ENCODE measurements at regions not wholly inside any gene's neighbourhood (a gene's known extent, or its start where the extent isn't known, plus 50 kb on each side); places are given as distances from the start of the nearest gene placed in this dataset.
"Not testable (repeated sequence)": the region's sequence is repeated elsewhere in the genome, so short reads cannot be mapped to it uniquely, and the experiment has no call there.

GRCh38 chr3:3307491-3307890, 128.0 kb upstream of the CRBN start:
- no peak for DNase-seq

GRCh38 chr3:3305841-3306240, 126.3 kb upstream of the CRBN start:
- DNase-seq: no peak

- DNase-seq: no peak
These were observed 125.6 kb upstream of the CRBN start for GRCh38 chr3:3305084-3305483.

DNA sequence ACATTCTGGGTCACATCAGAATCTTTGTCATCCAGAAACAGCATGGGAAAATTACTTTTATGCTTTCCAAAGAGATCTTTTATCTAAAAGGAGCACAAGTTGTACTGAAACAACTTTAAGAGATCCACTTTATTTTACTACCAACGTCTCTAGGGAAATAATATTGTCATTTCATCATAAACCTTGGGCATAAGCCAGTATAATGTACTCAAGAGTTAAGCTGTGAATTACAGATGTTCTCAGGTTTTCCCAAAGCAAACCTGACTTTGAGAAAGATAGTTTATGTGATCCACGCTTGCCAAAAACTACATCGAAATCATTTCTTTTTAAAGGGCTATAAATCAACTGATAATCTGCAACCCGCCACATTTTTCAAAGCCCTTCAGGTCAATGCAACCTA, 124.1 kb upstream of the CRBN start:
- DNase-seq: no peak

GRCh38 chr3:3302964-3303363, 123.5 kb upstream of the CRBN start:
- no peak for DNase-seq

GRCh38 chr3:3301476-3301875, 122.0 kb upstream of the CRBN start:
- DNase-seq: no peak

- DNase-seq: no peak
These were observed 117.5 kb upstream of the CRBN start for GRCh38 chr3:3296979-3297381.

DNA sequence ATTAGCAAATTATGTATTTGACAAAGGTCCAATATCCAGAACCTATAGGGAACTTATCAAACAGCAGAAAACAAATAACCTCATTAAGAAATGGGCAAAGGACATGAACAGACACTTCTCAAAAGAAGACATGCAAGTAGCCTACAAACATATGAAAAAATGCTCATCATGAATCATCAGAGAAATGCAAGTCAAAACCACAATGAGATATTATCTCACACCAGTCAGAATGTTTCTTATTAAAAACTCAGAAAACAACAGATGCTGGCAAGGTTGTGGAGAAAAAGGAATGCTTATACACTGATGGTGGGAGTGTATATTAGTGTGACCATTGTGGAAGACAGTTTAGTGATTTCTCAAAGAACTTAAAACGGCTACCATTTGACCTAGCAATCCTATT, 116.1 kb upstream of the CRBN start:
- DNase-seq: no peak

DNA sequence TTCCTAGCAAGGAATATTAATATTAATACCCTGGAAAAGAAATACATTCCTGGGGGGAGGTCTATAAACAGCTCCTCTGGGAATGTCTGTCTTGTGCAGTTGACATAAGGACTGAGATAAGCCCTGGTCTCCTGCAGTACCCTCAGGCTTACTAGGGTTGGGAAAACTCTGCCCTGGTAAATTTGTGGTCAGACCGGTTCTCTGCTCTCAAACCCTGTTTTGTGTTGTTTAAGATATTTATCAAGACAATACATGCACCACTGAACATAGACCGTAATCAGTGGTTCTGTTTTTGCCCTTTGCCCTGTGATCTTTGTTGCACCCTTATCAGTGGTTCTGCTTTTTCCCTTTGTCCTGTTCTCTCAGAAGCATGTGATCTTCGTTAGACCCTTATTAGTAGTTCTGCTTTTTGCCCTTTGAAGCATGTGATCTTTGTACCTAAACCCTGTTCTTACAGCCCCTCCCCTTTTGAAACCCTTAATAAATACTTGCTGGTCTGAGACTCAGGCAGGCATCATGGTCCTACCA, 112.3 kb upstream of the CRBN start:
- DNase-seq: not testable (repeated sequence)

DNA sequence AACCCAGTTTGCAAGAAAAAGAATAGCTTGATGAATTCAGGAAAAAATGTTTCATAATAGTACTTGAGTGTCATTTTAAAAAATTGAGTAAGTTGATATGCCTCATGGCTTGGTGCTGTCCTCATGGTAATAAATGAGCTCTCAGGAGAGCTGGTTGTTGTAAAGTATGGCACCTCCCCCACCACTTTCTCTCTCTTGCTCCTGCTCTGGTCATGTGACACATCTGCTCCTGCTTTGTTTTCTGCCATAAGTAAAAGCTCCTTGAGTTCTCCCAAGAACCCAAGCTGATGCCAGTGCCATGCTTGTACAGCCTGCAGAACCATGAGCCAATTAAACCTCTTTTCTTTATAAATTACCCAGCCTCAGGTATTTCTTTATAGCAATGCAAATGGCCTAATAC, 108.8 kb upstream of the CRBN start:
- DNase-seq: no peak

DNA sequence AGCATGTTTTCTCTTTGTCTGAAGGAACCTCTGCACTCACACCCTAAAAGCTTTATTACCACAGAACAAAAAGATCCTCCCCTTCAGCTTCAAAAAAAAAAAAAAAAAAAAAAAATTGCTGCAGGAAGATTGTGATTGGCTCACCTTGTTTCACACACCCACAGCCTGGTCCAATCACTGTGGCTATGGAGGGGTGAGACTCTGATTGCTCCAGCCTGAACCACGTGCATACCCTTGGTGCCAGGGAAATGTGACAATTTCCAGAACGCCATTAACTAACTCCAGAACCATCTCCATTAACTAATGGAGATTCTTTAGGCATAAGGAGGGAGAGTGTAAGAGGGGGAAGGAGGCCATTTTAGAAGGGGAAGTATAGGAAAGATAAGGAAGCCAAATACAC, 106.5 kb upstream of the CRBN start:
- DNase-seq: no peak

DNA sequence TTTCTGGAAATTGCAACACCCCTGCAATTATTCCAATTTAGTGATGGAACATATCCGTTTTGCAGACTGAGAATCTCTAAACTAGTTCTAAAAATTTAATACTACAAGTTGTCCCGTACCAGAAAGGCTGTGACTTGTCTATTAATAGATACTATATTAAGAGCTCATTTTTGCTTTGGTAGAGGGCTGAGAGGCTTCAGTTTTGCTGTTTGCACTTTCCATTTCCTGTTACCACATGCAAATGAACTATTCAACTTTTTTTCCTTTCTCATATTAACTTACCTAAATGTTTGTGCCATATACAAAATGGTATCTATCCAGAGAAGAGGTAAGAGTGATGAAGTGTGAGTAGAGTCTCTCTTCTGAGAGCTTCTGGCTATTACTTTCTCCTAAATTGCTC, 101.5 kb upstream of the CRBN start:
- DNase-seq: no peak

DNA sequence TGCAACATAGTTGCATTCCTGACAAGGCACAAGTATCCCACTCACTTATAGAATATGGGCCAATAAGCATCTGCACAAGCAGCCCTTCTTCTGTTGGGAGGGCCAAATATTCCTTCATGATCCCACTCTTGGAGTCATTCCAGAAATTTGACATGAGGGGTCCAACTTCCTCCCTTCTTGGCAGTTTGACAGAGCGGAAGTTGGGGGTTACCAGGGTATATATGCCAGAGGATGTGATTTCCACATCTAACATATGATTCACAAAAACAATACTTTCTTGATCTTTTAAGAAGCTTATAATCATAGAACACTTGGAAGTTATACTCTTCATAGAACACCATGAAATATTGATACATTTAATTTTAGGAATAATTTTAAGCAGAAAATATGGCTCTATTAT, 100.9 kb upstream of the CRBN start:
- DNase-seq: no peak

DNA sequence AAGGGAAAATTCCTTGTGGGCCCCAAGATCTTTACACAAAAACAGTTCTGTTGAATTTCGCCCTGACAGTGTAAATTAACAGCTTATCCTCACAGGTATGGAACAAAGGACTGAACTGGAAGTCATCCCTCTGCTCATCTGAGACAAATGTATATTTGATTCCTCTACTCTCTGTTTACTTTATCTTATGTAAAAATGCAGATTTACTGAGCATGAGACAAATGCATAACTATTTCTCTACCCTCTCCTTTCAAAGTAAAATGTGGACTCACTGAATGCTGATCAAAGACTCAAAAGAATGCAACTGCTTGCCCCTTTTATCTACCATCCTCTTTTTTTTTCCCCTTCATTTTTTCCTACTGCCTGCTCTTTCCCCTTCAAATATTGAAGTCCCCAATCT, 98.6 kb upstream of the CRBN start:
- DNase-seq: no peak

DNA sequence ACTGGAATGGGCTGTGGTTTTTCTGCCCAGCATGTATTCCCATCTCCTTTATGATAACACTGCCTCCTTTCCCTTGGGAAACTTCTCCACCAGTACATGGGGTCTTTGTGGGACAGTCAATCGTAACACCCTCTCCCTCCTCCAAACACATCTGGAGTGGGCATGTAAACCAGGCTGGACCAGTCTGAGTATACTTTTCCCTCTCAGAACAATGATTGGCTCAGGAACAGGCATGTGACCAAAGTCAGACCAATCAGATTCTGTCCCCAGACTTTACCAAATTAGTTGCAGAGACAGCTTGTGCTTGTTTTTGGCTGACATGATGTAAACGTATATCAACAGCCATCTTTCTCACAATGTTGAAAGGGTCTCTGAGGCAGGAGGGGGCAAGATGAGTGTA, 97.1 kb upstream of the CRBN start:
- DNase-seq: no peak

GRCh38 chr3:3264796-3265195, 85.3 kb upstream of the CRBN start:
- no peak for DNase-seq

- no peak for DNase-seq
These were observed 81.4 kb upstream of the CRBN start for GRCh38 chr3:3260870-3261269.

DNA sequence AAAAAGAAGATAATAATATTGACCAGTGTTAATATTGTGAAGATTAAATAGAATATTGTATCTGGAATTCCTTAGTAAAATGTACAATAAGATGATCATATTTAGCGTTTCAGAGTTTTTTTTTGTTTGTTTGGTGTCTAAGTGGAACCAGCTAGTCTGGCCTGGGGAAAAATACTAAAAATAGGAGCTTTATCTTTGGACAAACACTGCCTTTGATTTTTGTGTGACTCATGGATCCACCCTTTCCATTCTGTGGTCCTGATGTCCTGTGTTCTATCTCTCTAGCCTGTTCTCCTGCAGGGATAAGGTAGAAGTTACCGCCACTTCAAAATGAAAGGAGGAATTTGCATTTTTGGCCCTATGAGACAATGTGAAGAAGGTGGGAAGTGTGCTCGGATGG, 79.7 kb upstream of the CRBN start:
- no peak for DNase-seq

DNA sequence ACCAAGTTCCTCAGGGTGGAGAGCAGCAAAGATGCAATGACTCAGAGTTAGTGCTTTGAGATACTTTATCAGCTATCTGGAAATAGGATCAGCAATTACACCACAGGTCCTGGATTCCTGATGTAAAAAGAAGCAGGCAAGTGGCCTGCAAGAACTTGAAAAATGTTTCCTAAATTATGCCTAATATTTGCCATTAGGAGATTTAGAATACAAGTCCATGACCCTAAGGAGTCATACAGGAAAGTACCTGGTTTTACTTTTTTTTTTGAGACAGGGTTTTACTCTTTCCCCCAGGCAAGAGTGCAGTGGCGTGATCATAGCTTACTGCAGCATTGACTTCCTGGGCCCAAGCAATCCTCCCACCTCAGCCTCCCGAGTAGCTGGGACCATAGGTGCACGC, 78.8 kb upstream of the CRBN start:
- no peak for DNase-seq

DNA sequence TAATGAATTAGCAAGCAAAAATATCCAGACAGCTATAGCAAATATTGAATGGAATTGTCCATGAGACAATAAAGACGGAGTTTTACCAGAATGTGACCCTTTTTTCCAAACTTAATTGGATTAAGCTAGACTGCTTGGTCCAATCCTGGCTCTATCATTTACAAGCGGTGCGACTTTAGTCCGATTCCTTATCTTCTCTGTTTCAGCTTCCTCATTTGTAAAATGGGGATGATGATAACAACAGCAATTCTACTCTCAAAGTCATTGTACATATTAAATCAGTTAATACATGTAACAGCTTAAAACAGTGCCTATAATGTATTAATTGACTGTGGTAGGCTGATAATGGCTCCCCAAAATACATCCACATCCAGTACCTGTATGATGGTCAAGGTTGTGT, 62.1 kb upstream of the CRBN start:
- DNase-seq: no peak

DNA sequence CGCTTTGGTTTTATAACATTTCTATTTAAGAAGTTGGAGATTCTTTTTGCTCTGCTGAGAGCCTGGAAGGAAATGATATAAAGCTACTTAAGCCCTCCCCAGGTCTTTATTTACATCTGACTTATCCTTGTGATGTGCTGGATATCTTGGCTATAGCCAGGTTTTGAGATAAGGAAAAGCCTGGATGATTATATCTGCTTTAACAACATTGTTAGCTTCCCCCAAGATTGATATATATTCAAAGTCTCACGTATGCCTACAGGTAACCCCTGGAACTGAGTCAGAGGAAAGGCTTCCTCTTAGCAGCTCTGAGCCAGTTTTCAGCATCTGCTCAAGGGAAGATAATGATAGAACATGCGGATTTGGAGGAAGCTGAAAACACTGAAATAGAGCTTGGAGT, 61.5 kb upstream of the CRBN start:
- DNase-seq: no peak

- no peak for DNase-seq
These were observed 58.5 kb upstream of the CRBN start for GRCh38 chr3:3237979-3238378.

DNA sequence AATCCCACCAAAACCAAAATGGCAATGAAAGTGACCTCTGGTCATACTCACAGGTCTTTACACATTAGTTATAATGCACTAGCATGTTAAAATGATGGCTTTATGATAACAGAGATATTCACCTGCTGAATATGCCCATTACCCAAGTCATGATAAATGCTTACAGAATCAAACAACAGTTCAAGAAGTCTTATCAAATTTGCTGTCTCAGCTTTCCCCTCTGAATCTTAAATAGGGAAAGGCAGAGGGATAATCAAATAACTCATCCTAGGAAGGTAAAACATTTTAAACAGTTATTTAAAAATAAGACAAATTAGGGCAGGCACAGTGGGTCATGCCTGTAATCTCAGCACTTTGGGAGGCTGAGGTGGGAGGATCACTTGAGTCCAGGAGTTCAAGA, 52.8 kb upstream of the CRBN start:
- no peak for DNase-seq
